AG10803 (cell line): ENCODE measurements at regions not wholly inside any gene's neighbourhood (a gene's known extent, or its start where the extent isn't known, plus 50 kb on each side); places are given as distances from the start of the nearest gene placed in this dataset.

ENCODE experiments used
- DNase-seq: peaks from one replicate; pipeline ENCODE4 v3.0.0; 2010; ENCODE audit warnings: low read depth
- H3K4me3 ChIP-seq: 2 replicates; pipeline ENCODE4 v1.5.1; 2011; ENCODE audit warnings: mild to moderate bottlenecking, low read length, control low read depth
- TF ChIP-seq, protein P1 (sequence below): conservative IDR thresholded peaks from 2 replicates; pipeline ENCODE4 v1.5.1; 2011; ENCODE audit warnings: mild to moderate bottlenecking, low read length, control low read depth, inconsistent platforms

DNA sequence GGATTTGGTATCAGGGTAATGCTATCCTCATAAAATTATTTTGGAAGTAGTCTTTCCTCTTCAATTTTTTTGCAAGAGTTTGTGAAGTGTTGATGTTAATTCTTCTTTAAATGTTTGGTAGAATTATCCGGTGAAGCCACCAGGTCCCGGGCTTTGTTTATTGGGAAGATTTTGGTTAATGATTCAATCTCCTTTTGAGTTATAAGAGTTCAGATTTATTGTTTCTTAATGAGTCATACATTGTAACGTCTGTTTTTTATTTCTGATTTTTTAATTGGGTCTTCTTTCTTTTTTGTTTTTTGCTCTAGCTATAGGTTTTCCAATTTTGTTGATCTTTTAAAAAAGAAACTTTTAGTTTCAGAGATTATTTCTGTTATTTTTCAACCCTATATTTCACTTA is 412.3 kb downstream of the PDGFC start:
- DNase-seq: no peak
- H3K4me3 ChIP-seq: no peak overlapping the region
- TF ChIP-seq, protein P1, sequence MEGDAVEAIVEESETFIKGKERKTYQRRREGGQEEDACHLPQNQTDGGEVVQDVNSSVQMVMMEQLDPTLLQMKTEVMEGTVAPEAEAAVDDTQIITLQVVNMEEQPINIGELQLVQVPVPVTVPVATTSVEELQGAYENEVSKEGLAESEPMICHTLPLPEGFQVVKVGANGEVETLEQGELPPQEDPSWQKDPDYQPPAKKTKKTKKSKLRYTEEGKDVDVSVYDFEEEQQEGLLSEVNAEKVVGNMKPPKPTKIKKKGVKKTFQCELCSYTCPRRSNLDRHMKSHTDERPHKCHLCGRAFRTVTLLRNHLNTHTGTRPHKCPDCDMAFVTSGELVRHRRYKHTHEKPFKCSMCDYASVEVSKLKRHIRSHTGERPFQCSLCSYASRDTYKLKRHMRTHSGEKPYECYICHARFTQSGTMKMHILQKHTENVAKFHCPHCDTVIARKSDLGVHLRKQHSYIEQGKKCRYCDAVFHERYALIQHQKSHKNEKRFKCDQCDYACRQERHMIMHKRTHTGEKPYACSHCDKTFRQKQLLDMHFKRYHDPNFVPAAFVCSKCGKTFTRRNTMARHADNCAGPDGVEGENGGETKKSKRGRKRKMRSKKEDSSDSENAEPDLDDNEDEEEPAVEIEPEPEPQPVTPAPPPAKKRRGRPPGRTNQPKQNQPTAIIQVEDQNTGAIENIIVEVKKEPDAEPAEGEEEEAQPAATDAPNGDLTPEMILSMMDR: no peak

DNA sequence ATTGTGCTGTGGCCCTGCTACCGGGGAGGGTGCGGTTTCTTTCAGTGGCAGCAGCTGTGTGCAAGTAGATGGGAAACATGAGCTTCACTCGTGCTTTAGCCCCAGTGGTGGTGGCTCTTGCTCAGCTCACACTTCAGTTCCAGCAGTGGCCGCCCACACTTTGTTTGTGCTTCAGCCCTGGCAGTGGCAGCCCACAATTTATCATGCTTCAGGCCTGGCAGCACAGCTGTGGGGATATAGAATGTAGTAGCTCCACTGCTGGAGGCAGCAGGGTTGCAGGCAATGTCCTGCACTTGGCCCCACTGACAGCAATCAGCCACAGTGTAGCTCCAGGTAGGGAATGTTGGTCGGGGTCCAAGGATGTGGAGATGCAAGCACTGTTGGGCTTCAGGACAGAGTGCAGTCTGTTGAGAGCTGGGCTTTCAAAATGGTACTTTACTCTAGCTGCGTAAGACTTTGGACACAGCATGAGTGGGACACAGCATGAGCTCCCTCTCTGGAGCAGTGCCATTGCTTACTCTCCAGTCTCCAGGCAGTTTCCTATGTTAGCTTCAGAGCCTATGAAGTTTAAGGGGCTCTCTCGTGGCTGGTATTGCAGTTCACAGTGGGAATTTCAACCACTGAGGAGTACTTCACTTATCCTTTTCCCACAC is 413.1 kb downstream of the PDGFC start:
- no peak for DNase-seq
- no peak overlapping the region for H3K4me3 ChIP-seq
- TF ChIP-seq, protein P1: no peak

DNA sequence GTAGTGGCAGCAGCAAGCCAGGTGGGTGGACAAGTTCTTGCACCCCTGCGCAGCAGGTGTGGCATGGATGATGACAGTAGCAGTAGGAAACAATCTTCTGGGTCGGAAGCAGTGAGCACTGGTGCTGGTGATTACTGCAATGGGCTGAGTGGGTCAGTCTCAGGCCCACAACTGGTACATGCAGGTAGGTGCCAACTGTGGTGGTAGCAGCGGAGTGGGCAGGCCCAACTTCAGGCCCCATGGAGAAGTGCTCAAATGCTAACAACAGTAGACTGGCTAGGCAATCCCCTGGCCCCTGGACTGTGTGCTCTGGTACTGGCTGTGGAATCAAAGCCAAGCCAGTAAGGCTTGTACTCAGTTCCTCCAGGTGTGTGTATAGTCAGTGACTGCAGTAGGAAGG is 413.7 kb downstream of the PDGFC start:
- no peak for DNase-seq
- H3K4me3 ChIP-seq: no peak overlapping the region
- TF ChIP-seq, protein P1: no peak

DNA sequence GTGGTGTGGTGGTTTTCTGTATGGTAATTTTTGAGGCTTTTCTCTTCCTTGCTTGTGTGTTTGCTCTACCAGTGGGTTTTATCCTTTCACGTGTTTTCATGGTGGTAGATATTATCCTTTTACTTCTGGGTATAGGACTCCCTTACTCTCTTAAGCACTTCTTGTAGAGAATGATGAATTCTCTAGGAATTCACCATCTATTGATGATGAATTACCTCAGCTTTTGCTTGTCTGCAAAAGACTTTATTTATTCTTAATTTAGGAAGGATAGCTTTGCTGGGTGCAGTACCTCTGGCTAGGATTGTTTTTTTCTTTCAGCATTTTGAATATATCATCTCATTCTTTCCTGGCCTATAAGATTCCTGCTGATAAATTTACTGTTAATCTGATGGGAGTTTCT is 415.3 kb downstream of the PDGFC start:
- no peak overlapping the region for H3K4me3 ChIP-seq
- TF ChIP-seq, protein P1: no peak
- DNase-seq: no peak

DNA sequence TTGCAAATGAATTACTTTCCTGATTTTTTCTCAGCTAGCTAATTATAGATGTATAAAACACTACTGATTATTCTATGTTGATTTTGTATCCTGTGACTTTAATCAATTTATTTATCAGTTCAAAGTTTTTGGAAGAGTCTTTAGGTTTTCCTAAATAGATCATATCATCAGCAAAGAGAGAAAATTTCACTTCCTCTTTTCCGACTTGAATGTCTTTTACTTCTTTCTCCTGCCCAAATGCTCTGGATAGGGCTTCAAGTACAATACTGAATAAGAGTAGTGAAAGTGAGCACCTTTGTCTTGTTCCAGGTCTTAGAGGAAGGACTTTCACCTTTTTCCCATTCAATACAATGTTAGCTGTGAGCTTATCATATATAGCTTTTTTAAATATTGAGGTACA is 417.9 kb downstream of the PDGFC start:
- H3K4me3 ChIP-seq: no peak overlapping the region
- TF ChIP-seq, protein P1: no peak
- DNase-seq: no peak

DNA sequence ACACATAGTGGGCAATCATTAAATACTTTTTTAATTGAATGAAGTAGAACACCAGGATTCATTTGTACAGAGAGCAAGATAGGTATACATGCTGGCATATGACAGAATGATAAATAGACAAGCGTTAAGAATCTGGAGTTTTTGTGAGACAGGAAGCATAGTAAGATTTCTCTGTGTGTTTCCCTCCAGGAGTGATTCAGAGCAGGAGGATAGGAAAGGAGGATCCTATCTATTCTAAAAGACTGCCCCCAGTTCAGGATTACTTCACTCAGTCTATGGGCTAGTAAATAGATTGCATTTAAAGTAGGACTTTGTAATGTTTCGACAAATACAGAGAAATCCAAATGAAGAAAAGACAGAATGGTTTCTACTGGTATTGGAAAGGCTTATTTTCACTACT is 423.7 kb downstream of the PDGFC start:
- H3K4me3 ChIP-seq: no peak overlapping the region
- TF ChIP-seq, protein P1: no peak
- no peak for DNase-seq

DNA sequence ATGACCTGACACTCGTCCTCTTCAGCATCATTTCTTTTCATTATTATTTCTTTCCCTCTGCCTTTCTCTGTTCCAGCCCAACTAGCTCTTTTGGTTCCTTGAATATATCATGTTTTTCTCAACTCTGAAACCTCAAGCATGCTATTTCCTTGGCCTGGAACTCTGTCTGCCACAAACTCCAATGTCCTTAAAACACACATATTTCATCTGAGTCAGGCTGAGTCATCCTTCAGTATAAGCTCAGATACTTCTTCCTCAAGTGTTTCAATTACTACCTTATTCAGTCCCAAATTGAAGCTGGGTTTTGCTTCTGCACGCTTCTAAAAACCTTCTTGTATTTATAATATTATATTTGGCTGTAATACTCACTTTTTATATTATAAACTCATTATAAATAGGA is 424.2 kb downstream of the PDGFC start:
- TF ChIP-seq, protein P1: no peak
- peak; percentile 93 for DNase-seq
- no peak overlapping the region for H3K4me3 ChIP-seq
